Liver (tissue), 8 donors: ENCODE measurements at regions not wholly inside any gene's neighbourhood (a gene's known extent, or its start where the extent isn't known, plus 50 kb on each side); places are given as distances from the start of the nearest gene placed in this dataset.

Experiments
- DNase-seq: peaks from one replicate; pipeline ENCODE4 v3.0.0-alpha.2; 2017; ENCODE audit warnings: low spot score
- H3K27ac ChIP-seq, 2 donors: one replicate each; pipeline ENCODE4 v1.7.0; 2013; ENCODE audit warnings: inconsistent platforms in 2 of 2, low read length in 2 of 2, control low read depth in 1 of 2, low read depth in 1 of 2, mild to moderate bottlenecking in 1 of 2
- H3K27me3 ChIP-seq, 4 donors: one replicate each; pipeline versions ENCODE4 v1.6.1 to v1.7.0; 2013; ENCODE audit warnings: low read length in 3 of 4, inconsistent platforms in 1 of 4, mild to moderate bottlenecking in 1 of 4, moderate library complexity in 1 of 4; ENCODE audit not compliant: control insufficient read depth in 4 of 4, insufficient read depth in 4 of 4
- H3K36me3 ChIP-seq, 4 donors: one replicate each; pipeline versions ENCODE4 v1.6.1 to v1.7.0; 2013; ENCODE audit warnings: low read length in 3 of 4, mild to moderate bottlenecking in 3 of 4, low read depth in 1 of 4, moderate library complexity in 1 of 4; ENCODE audit not compliant: control insufficient read depth in 4 of 4, insufficient read depth in 3 of 4
- H3K4me1 ChIP-seq, 4 donors: one replicate each; pipeline versions ENCODE4 v1.6.1 to v1.7.0; 2013; ENCODE audit warnings: low read length in 3 of 4, mild to moderate bottlenecking in 3 of 4, moderate library complexity in 1 of 4; ENCODE audit not compliant: control insufficient read depth in 4 of 4, insufficient read depth in 4 of 4
- H3K4me3 ChIP-seq, 3 donors: one replicate each; pipeline versions ENCODE4 v1.6.1 to v1.7.0; 2013; ENCODE audit warnings: low read length in 3 of 3, control low read depth in 1 of 3, low read depth in 1 of 3, mild to moderate bottlenecking in 1 of 3
- H3K9ac ChIP-seq, 2 donors: one replicate each; pipeline ENCODE4 v1.7.0; 2013; ENCODE audit warnings: low read length in 2 of 2, mild to moderate bottlenecking in 2 of 2, moderate library complexity in 2 of 2, control low read depth in 1 of 2, low read depth in 1 of 2
- H3K9me3 ChIP-seq, 4 donors: one replicate each; pipeline versions ENCODE4 v1.6.1 to v1.7.0; 2013; ENCODE audit warnings: low read length in 3 of 4; ENCODE audit not compliant: control insufficient read depth in 4 of 4
- ATF3 ChIP-seq: IDR thresholded peaks from 2 replicates; pipeline ENCODE4 v1.6.1; 2016; ENCODE audit warnings: antibody characterized with exemption
- EGR1 ChIP-seq, 2 donors: IDR thresholded peaks; 2 replicates each; pipeline ENCODE4 v1.6.1; 2016 to 2018; ENCODE audit warnings: antibody characterized with exemption in 2 of 2, low read depth in 2 of 2
- FOXA1 ChIP-seq: IDR thresholded peaks from 2 replicates; pipeline ENCODE4 v1.6.1; 2016; ENCODE audit warnings: antibody characterized with exemption
- GABPA ChIP-seq, 2 donors: IDR thresholded peaks in 1 of 2; conservative IDR thresholded peaks in 1 of 2; 2 replicates each; pipeline ENCODE4 v1.6.1; 2016; ENCODE audit warnings: antibody characterized with exemption in 2 of 2, mild to moderate bottlenecking in 1 of 2, moderate library complexity in 1 of 2
- HNF4A ChIP-seq, 2 donors: conservative IDR thresholded peaks; 2 replicates each; pipeline ENCODE4 v1.6.1; 2016; ENCODE audit warnings: antibody characterized with exemption in 2 of 2, mild to moderate bottlenecking in 2 of 2
- JUND ChIP-seq, 2 donors: IDR thresholded peaks; 2 replicates each; pipeline ENCODE4 v1.6.1; 2016; ENCODE audit warnings: antibody characterized with exemption in 2 of 2
- MAX ChIP-seq: IDR thresholded peaks from 2 replicates; pipeline ENCODE4 v1.6.1; 2016; ENCODE audit warnings: antibody characterized with exemption
- RAD21 ChIP-seq, 2 donors: IDR thresholded peaks; 2 replicates each; pipeline ENCODE4 v1.6.1; 2016; ENCODE audit warnings: antibody characterized with exemption in 2 of 2, mild to moderate bottlenecking in 2 of 2
- RXRA ChIP-seq, 2 donors: IDR thresholded peaks; 2 replicates each; pipeline ENCODE4 v1.6.1; 2017 to 2018; ENCODE audit warnings: antibody characterized with exemption in 2 of 2, mild to moderate bottlenecking in 1 of 2
- SP1 ChIP-seq: IDR thresholded peaks from 2 replicates; pipeline ENCODE4 v1.6.1; 2018; ENCODE audit warnings: antibody characterized with exemption, mild to moderate bottlenecking
- TAF1 ChIP-seq: conservative IDR thresholded peaks from 2 replicates; pipeline ENCODE4 v1.6.1; 2016; ENCODE audit warnings: antibody characterized with exemption, mild to moderate bottlenecking
- YY1 ChIP-seq: IDR thresholded peaks from 2 replicates; pipeline ENCODE4 v1.6.1; 2016; ENCODE audit warnings: antibody characterized with exemption, mild to moderate bottlenecking
- WGBS: extraction: QIAGEN DNeasy Blood & Tissue Kit; methylation state at CpG from one replicate; pipeline ENCODE4 v1.1.7; 2013; 5-methylcytosine and 5-hydroxymethylcytosine counted together
- TF ChIP-seq, protein P1 (sequence below): IDR thresholded peaks from 2 replicates; pipeline ENCODE4 v1.6.1; 2016; ENCODE audit warnings: antibody characterized with exemption, mild to moderate bottlenecking
- TF ChIP-seq, protein P2 (sequence below): IDR thresholded peaks from 2 replicates; pipeline ENCODE4 v1.6.1; 2016; ENCODE audit warnings: antibody characterized with exemption
- TF ChIP-seq, protein P3 (sequence below): fragments of 150-350 bp; IDR thresholded peaks from 2 replicates; pipeline ENCODE4 v1.5.1; 2017; ENCODE audit warnings: improper control_type of control experiment, low read depth, low read length; ENCODE audit not compliant: missing input control
- donor health status: healthy.
- donor health status: healthy.
- donor health status: healthy.
- donor health status: healthy.
- donor health status: healthy.

- no peak for DNase-seq
- Histone ChIP-seq H3K4me1 (no peaks in the 10 kb centered on the region), H3K27me3 (no peaks in the 10 kb centered on the region), H3K4me3 (no peak overlapping the region), H3K27ac (no peak overlapping the region), H3K9ac (no peak overlapping the region), H3K36me3 (no peaks in the 10 kb centered on the region), H3K9me3 (no peaks in the 10 kb centered on the region)
- TF ChIP-seq TAF1 (no peak), YY1 (no peak), FOXA1 (no peak), RAD21 (IDR thresholded peaks at IDR 0.05) (no peak), GABPA (IDR thresholded peaks at IDR 0.05 in 1 of 2, conservative IDR thresholded peaks at IDR 0.05 in 1 of 2) (no peak), MAX (no peak), HNF4A (conservative IDR thresholded peaks at IDR 0.05) (no peak), EGR1 (IDR thresholded peaks at IDR 0.05; ENCODE audit: low read depth in 2 of 2) (no peak), RXRA (IDR thresholded peaks at IDR 0.05) (no peak)
- TF ChIP-seq, protein P1, sequence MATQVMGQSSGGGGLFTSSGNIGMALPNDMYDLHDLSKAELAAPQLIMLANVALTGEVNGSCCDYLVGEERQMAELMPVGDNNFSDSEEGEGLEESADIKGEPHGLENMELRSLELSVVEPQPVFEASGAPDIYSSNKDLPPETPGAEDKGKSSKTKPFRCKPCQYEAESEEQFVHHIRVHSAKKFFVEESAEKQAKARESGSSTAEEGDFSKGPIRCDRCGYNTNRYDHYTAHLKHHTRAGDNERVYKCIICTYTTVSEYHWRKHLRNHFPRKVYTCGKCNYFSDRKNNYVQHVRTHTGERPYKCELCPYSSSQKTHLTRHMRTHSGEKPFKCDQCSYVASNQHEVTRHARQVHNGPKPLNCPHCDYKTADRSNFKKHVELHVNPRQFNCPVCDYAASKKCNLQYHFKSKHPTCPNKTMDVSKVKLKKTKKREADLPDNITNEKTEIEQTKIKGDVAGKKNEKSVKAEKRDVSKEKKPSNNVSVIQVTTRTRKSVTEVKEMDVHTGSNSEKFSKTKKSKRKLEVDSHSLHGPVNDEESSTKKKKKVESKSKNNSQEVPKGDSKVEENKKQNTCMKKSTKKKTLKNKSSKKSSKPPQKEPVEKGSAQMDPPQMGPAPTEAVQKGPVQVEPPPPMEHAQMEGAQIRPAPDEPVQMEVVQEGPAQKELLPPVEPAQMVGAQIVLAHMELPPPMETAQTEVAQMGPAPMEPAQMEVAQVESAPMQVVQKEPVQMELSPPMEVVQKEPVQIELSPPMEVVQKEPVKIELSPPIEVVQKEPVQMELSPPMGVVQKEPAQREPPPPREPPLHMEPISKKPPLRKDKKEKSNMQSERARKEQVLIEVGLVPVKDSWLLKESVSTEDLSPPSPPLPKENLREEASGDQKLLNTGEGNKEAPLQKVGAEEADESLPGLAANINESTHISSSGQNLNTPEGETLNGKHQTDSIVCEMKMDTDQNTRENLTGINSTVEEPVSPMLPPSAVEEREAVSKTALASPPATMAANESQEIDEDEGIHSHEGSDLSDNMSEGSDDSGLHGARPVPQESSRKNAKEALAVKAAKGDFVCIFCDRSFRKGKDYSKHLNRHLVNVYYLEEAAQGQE = no peak
- TF ChIP-seq, protein P2, sequence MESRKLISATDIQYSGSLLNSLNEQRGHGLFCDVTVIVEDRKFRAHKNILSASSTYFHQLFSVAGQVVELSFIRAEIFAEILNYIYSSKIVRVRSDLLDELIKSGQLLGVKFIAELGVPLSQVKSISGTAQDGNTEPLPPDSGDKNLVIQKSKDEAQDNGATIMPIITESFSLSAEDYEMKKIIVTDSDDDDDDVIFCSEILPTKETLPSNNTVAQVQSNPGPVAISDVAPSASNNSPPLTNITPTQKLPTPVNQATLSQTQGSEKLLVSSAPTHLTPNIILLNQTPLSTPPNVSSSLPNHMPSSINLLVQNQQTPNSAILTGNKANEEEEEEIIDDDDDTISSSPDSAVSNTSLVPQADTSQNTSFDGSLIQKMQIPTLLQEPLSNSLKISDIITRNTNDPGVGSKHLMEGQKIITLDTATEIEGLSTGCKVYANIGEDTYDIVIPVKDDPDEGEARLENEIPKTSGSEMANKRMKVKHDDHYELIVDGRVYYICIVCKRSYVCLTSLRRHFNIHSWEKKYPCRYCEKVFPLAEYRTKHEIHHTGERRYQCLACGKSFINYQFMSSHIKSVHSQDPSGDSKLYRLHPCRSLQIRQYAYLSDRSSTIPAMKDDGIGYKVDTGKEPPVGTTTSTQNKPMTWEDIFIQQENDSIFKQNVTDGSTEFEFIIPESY = no peak
- WGBS = 96% methylated on average over 4 of the region's 4 CpGs
Measured at GRCh38 chr13:40056898-40057619, 401.6 kb downstream of the COG6 start.

DNA sequence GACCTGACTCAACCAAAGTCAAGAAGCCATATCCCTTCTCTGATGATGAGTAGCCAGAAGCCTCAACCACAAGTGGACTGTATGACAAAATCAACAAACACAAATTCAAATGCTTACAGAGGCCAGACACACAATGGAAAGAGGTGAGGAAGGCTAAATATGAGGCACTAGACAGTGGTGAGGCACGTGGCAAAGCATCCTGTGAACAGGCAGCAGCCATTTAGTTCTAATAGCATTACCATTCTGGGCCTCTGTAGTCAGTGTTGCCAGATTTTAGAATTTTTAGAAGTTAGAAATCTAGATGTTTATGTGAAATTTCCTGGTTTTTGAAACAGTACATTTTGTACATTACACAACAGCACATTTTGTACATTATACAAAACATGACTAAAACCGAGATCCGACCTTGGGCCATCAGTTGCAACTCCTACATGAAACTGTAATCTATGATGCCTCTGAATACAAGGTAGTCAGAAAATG, 403.3 kb downstream of the COG6 start:
- no peaks in the 10 kb centered on the region for H3K36me3 ChIP-seq
- H3K27ac ChIP-seq = no peak overlapping the region
- H3K4me3 ChIP-seq = no peak overlapping the region
- no peaks in the 10 kb centered on the region for H3K9me3 ChIP-seq
- DNase-seq = no peak
- H3K27me3 ChIP-seq = no peaks in the 10 kb centered on the region
- no peak overlapping the region for H3K9ac ChIP-seq
- WGBS = 95% methylated on average over 3 of the region's 3 CpGs
- peaks cover 0 to 7% (median 6%) of the 10 kb centered on the region in 4 donors for H3K4me1 ChIP-seq
- TF ChIP-seq GABPA (IDR thresholded peaks at IDR 0.05 in 1 of 2, conservative IDR thresholded peaks at IDR 0.05 in 1 of 2) (no peak), FOXA1 (no peak), JUND (IDR thresholded peaks at IDR 0.05) (no peak), ATF3 (no peak), TAF1 (no peak), RXRA (IDR thresholded peaks at IDR 0.05) (no peak), YY1 (no peak), MAX (no peak), SP1 (no peak), EGR1 (IDR thresholded peaks at IDR 0.05; ENCODE audit: low read depth in 2 of 2) (no peak), RAD21 (IDR thresholded peaks at IDR 0.05) (no peak), HNF4A (conservative IDR thresholded peaks at IDR 0.05) (no peak)
- TF ChIP-seq, protein P2 = no peak
- TF ChIP-seq, protein P1 = no peak
- TF ChIP-seq, protein P3, sequence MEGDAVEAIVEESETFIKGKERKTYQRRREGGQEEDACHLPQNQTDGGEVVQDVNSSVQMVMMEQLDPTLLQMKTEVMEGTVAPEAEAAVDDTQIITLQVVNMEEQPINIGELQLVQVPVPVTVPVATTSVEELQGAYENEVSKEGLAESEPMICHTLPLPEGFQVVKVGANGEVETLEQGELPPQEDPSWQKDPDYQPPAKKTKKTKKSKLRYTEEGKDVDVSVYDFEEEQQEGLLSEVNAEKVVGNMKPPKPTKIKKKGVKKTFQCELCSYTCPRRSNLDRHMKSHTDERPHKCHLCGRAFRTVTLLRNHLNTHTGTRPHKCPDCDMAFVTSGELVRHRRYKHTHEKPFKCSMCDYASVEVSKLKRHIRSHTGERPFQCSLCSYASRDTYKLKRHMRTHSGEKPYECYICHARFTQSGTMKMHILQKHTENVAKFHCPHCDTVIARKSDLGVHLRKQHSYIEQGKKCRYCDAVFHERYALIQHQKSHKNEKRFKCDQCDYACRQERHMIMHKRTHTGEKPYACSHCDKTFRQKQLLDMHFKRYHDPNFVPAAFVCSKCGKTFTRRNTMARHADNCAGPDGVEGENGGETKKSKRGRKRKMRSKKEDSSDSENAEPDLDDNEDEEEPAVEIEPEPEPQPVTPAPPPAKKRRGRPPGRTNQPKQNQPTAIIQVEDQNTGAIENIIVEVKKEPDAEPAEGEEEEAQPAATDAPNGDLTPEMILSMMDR = no peak
